ENCODE measurements at regions not wholly inside any gene's neighbourhood (a gene's known extent, or its start where the extent isn't known, plus 50 kb on each side); places are given as distances from the start of the nearest gene placed in this dataset.

DNA sequence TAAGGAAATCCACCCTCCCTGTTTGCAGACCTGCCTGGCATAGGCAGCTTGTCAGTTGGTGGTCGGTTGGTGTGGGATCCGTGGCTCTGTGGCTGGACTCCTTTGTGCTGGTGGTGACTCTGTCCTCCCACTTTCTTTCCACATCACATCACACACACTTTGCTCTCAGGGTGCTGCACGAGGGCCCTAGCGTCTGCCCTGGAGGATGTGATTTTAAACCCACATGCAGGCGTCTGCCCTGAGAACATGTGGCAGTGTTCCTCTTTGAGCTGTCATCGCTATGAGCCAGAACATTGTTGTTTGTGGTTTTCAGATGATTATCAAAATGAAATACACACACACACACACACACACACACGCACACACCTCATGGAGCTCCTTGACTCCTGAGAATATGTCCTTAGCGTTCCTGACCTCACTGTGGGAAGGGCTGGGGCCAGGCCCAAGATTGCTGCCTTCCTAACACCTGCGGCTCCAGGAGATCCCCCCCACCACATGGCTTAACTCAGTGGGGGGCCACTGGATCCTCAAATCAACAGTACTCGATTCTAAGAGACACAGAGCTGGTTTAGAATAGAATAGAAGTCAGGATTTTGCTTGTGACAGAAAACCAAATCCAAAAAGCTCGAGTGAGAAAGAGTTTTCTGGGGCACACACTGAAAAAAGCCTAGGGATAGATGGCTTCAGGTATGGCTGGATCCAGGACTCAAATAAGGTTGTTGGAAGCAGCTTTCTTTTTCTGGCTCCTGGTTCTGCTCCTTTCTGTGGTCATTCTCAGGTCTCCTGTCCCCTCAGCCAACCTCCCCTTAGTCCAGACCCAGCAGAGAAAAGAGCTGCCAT lies 54.8 kb downstream of the RTP5 start:
- intact Hi-C loops (cut with micrococcal nuclease) = no loop called here

DNA sequence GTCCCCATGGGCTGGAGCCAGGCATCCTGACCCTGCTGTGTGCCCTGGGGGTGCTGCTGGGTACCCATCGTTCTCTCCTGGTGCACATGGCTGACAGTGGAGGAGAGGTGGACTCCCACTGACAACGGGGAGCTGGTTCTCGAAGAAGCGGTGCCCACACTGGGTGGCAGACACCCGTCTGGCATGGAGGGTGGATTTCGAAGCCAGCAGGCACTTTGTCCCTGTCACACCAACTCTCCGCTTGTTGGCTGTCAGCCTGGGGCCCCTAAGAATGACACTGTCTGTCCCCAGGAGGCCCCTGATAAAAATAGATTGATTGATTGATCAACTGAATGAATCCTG lies 55.4 kb downstream of the RTP5 start:
- intact Hi-C loops (cut with micrococcal nuclease) = no loop called here

DNA sequence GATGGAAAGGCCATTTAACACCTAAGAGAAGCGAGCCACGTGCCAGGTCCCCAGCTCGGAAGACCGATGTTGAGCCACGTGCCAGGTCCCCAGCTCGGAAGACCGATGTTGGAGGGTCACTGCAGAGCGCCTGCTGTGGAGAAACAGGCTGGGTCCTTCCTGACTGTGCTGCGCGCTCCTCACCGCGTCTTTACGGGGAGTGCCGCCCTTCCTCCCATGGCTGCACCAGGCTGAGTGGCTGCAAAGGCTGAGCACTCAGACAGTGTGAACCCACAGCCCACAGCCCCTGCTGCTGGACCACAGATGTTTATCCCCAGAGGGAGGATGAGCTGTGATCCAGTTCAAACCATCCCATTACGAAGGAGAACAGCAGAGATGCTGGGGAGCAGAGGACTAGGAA lies 55.7 kb downstream of the RTP5 start:
- intact Hi-C loops (cut with micrococcal nuclease) = no loop called here

DNA sequence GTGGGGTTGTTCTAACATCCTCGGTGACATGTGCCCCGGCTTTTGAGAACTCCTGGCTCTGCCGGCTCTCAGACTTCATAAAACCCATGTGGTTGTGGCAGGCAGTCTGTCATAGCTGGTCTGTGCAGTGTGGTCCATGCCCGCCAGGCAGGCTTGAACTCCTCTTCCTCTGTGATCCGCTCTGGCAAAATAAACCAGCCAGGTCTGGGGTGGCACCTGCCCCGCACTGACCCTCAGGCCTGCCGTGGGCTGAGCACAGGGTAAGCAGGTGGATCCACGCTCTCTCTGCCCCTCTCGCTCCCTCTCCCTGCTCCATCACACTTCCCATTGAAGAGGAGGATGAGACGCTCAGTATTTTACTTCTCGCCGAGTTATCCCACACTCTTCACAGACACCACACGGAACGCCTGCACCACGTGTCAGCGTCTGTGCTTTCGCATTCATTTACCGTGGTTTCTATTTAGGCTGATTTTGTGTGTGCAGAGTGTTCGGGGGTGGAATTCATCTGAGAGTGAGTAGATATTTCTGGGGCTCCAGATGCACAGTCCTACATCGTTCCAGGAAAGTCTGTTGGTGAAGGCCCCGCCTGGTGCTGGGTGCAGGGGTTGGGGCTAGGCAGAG lies 56.4 kb downstream of the RTP5 start:
- intact Hi-C loops (cut with micrococcal nuclease) = no loop called here

DNA sequence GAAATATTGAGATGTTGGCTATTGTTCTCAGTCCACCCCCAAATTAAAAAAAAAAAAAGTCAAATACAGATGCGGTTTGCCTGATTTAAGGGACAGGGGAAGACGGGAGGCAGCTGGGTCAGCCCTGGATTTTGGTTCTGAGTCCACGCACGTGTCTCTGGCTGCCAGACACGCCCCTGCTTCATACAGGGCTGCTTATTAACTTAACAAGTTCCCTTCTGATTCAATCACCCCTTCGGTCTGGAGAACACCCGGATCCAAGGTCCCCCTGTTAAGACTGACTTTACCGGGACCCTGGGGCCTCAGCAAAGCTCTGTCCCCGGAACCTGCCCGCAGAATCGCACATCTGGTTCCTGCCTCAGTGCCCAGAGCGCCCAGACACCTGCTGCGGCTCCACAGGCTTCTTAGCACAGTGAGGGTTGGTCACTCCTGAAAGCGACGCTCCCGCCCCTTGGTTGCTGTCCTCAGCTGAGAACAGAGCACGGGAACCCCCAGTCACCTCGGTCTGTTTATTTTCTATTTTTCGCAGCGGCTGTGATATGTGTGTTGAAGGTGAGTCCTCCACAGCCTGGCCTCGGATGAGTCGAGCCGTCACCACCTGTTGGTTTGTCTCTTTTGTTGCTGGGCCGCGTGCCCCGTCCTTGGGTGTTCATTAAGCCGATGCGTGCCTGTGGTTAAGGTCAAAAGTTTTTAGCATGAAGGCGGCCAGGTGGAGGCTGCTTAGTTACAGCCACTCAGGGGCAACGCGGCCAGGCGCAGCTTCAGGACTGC lies 57.2 kb downstream of the RTP5 start:
- intact Hi-C loops (cut with micrococcal nuclease) = no loop called here

DNA sequence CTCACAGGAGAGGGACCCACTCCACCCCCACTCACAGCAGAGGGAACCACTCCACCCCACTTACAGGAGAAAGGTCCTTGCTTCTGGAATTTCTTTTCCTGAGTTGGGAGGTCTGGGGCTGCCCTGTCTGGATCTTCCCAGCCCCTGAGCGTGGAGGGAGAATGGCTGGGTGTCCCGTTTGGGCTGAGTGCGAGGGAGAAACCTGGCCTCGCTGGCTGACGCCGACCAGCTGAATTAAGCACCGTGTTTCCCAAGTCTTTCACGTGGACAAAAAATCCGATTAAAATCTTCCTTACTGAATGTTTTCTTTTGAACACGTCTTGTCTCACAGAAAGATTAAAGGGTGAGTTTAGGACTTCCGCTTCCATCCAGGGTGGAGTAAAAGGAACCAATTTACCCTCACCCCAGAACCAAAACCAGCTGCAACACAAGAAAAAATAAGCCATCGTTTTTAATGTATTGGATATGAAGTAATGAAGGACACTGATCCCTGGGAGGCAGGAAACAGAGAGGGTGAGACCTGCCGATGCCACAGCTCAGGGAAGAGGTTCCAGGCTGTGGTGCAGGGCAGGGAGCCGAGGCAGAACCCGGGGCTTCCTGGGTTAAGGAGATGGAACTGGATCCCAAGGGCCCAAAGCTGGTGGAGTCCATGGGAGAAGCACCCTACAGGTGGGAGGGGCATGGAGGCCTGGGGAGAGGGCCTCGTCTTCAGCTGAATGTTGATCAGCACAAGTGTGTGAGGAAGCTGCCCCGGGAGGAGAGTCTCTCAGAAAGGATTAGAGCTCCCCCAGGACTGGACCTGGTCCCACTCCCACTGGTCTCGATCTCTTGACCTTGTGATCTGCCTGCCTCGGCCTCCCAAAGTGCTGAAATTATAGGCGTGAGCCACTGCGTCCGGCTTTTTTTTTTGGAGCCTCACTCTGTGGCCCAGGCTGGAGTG lies 60.3 kb downstream of the RTP5 start:
- intact Hi-C loops (cut with micrococcal nuclease) = no loop called here

DNA sequence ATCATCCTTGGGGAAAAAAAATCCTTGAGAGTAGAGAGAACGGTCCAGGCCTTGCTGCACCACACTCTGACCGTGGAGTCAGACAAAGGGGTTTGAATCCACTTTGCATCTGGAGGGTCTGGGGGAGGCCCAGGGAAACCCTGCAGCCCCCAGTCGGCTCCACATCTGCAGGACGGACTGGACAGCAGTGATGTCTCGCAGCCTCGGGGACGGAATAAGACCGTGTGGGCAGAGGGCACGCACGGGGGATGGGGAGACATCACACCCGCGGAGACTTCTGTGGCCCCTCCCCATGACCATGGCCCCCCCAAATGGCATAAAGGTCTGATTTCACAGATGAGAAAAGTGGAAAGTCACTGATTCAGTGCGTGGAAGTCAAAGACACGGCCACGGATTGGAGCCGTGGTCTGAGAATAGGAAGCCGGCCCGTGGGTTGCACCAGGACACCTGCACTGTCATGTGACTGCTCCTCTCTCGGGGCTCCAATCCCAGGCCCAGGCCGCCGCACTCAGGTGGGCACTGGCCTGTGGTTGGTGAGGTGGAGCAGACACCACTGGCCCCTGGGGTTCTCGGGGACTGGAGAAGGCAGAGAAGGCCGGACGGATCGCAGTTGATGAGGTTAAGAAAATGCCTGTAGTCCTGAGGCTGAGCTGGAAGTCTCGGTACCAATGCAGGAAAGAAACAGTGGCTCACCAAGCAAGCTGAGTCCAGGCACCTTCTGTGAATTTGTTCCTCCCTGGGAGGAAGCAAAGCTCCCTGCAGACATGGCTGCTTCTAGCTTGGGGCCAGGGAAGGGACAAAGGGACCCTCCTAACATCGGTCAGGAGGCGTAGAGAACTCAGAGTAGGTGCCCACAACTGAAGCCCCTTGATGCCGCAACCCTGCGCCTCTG lies 61.8 kb downstream of the RTP5 start:
- intact Hi-C loops (cut with micrococcal nuclease) = no loop called here

DNA sequence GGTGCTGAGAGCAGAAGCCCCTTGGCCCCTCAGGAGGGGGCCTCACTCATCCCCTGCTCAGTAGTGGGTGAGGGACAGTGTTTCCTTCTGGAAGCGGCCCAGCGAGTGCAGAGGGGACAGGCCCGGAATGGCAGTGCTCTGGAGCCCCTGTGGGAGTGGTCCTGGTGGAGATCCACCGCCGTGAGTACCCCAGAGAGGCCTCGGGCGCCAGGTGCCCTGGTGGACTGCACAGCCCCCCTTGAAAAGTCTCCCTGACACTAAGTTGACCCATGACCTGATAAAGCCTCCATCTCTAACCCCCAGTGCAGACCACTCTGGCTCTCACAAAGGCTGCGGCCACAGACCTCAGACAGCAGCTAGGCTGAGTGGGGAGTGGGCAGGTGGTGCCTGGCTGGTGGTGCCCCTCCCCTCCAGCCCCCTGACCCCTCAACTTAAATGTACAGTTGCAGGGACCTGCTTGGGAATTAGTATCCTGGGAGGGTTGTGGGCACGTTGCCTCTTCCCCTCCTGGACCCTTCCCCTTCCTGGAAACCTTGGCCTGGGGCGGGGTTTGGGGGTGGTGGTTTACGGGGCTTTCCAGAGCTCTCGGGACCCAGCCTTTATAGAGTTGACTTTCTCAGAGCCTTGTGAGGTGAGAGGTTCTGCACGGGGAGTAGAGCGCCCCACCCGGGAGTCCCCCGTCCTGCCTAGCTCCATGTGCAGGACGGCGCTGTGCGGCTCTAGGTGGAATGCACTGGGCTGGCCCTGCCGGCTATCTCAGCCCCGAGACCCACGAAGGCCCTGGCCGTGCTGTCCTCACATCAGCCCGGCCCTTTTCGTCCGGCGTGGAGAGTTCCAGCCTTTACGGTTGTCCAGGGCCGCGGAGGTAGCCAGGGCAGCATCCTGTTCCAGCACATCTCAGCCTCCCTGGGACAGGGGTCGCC lies 62.7 kb downstream of the RTP5 start:
- intact Hi-C loops (cut with micrococcal nuclease) = no loop called here

DNA sequence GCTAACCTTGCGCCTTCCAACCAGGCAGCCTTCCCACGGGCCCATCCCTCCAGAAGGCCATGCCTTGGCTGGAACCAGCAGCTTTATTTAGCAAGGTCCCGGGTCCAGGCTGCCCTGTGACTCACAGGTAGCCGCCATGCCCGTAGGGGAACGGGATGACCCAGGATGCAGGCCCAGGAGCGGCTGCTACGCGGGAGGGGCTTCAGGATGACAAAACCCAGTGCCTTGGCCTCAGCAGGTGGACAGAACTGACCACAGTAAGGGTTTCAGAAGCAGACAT lies 63.3 kb downstream of the RTP5 start:
- intact Hi-C loops (cut with micrococcal nuclease) = no loop called here

DNA sequence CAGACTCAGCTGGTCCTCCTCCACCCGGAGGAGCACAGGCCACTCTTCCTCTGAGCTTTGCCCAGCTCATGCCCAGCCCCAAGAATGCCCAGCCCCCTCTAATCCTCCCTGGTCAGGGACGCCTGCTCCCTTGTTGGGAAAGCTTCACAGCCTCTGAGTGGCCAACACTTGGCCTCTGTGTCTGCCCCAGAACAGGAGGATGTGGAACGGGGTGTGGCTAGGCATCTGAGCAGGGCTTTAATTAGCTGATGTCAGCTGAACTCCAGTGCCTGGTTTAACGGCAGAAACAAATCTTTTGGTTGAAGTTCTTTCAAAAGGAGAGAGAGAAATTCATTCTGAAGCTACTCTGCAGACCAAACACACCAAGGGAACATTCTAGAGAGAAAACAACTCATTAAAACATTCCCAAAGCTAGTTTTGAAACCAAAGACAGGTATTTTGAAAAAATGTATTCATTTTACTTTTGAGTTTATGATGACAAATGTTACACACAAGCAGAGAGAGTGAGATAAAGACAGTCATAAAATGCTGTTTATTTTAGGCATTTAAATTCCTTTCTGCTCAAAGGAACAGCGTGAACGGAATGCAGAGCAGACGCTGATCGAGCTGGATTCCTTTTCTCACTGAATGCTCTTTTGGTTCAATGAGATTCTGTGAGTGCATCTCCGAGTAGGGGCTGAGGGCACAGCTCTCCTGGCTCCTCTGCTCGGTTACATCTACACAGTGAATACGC lies 63.8 kb downstream of the RTP5 start:
- intact Hi-C loops (cut with micrococcal nuclease) = no loop called here

DNA sequence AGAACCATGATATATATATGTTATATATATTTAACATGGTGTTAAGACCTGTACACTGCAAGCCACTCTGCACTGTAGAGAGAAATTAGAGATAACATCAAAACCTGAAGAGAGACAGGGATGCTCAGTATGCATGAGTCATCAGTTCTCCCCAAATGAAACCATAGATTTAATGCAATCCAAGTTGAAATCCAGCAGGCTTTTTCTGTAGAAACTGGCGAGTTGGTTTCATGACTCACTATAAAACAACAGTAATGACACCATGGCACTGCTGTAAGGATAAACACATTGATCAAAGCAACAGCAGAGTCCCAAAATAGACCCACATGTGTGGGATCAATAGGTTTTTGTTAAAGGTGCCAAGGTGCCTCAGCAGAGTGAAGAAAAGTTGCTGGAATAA lies 65.8 kb downstream of the RTP5 start:
- intact Hi-C loops (cut with micrococcal nuclease) = no loop called here

DNA sequence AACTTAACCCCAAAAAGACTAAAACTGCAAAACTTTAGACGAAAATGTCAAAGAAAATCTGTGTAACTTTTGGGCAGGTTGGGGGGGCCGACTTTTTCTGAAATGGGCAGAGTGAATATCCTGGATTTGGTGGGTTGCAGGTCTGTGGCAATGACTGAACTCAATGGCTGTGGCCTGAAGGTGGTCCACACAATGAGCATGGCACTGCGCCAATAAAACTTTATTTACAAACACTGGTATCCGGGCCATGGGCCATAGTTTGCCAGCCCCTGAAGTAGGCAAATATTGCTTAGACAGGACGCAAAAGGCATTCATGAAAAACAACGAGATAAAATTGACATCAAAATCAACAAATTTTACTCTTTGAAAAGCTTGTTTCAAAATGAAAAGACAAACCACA lies 66.2 kb downstream of the RTP5 start:
- intact Hi-C loops (cut with micrococcal nuclease) = no loop called here

DNA sequence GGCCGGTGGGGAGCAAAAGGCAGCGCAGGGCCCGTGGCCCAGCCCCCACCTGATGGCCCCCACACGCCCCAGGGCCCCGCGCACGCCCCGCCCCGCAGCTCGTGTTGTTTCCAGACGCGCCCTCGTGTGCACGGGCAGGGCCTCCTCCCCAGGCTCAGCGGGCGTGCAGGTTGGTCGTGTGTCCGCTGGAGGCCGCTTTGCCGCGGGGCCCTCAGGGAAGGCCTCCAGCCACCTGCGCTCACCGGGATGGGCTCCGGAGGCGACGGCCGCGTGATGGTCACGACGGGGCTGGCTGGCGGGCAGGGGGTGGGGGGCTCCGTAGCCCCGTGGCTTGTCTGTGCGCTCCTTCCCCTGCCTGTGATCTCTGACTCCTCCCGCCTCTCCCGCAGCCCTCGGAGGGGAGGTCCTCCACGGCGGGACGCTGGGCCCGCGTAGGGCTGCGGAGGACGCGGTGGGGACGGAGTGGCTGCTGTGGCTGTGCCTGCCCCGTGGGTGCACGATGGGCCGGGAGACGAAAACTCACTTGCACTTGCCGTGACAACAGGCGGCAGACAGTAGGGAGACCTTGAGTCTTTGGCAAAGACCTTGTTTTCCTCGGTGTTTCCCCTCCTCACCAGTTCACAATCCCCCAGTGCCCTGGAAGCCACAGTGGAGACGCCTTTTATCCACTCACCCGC lies 67.1 kb downstream of the RTP5 start:
- intact Hi-C loops (cut with micrococcal nuclease) = no loop called here

DNA sequence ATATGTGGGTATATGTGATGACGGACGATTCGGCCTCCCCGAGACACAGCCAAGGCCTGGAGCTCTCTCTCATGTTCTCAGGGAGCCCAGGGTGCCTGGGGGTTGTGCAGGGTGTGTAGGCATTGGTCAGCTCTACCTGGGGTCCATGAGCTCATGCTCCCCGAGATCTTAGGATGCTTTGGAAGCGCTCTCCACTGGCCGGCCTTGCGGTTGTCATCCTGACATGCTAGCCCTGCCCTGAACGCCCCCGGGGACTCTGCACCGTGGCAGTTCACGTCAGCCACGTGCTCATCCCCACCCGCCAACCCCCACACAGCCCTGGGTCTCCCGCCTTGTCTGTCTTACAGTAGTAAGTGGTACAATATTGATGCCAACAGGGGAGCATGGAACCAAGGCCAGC lies 67.8 kb downstream of the RTP5 start:
- intact Hi-C loops (cut with micrococcal nuclease) = no loop called here

DNA sequence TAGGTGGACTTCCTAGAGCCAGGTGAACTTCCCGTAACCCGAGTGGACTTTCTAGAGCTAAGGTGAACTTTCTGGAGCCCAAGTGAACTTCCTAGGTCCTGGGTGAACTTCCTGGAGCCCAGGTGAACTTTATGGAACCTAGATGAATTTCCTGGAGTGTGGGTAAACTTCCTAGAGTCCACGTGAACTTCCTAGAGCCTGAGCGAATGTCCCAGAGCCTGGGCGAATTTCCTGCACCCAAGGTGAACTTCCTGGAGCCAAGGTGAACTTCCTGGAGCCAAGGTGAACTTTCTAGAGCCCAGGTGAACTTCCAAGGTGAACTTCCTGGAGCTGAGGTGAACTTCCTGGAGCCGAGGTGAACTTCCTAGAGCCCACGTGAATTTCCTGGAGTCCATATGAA lies 70.0 kb downstream of the RTP5 start:
- intact Hi-C loops (cut with micrococcal nuclease) = no loop called here

DNA sequence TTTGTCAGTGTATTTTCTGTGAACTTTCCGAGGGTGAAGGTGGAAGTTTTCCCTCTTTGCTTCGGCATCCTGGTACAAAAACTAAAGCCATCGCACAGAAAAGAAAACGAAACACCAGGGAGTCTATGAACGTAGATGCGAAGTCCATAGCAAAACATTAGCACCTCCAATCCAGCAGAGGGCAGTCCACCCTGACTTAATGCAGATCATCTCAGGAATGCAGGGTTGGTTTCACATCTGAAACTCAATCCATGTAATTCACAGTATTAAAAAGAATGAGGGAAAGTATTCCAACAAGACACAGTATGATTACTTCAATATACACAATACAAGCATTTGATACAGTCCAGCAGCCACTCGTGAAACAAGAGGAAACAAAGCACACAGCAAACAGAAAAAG lies 70.8 kb downstream of the RTP5 start:
- intact Hi-C loops (cut with micrococcal nuclease) = no loop called here

DNA sequence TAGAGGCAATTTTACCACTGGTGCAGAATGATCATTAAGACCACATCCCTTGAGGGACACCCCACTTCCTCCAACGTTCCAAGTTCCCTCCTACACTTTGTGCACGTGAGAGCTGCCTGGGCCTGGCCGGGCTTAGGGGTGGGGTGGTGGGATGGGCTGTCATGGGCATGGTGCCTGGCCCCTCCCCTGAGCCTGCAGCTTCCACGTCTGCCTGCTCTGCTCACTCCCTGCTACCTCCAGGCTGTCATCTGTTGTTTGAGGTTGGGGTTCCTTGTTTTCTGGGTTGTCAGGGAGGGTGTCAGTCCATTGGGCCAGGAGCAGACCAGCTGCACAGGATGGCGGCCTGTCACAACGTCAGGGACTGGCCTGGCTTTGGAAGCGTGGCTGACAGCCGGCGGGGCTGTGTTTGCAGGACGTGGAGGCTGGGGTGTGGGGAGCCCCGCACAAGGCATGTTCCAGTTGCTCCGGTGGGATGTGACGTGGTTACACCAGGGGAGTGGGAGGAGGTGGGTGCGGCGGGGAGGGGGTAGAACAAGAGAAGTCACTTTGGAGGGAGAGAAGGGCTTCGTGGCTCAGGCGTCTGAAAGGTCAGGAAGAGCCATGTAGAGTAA lies 72.3 kb downstream of the RTP5 start:
- intact Hi-C loops (cut with micrococcal nuclease) = no loop called here

All from T-helper 1 cell treated with Interleukin-12 subunit alpha and Interleukin-12 subunit beta and Interleukin-4 antibody, amounts not matched to agents 30 ng/mL and 1 ng/mL, for 36 hours (primary cell).